ENCODE measurements at regions not wholly inside any gene's neighbourhood (a gene's known extent, or its start where the extent isn't known, plus 50 kb on each side); places are given as distances from the start of the nearest gene placed in this dataset.

DNA sequence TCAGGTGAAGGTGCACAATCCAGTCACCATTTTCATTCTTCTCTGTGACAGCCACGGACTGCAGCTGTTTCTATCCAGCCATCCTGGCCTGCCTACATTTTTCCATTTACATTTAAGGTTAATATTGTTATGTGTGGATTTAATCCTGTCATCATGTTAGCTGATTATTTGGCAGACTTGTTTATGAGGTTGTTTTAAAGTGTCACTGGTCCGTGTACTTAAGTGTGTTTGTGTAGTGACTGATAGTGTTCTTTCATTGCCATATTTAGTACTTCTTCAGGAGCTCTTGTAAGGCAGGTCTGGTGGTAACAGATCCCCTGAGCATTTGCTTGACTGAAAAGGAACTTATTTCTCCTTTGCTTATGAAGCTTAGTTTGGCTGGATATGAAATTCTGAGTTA is 364.2 kb downstream of the JRKL start:
- no peak for DNase-seq
- WGBS, 3 donors = 79 to 90% (median 82%) methylated on average over 2 of the region's 2 CpGs
- Histone ChIP-seq H3K27me3 (no peaks in the 10 kb centered on the region), H3K27ac (no peak overlapping the region), H3K36me3 (no peaks in the 10 kb centered on the region), H3K4me1 (ENCODE audit: insufficient read depth) (no peaks in the 10 kb centered on the region), H3K4me3 (no peak overlapping the region), H3K9me3 (no peaks in the 10 kb centered on the region)
- TF ChIP-seq EP300 (IDR thresholded peaks at IDR 0.05) (no peak), POLR2A (IDR thresholded peaks at IDR 0.05) (no peak)
- TF ChIP-seq, protein P1, sequence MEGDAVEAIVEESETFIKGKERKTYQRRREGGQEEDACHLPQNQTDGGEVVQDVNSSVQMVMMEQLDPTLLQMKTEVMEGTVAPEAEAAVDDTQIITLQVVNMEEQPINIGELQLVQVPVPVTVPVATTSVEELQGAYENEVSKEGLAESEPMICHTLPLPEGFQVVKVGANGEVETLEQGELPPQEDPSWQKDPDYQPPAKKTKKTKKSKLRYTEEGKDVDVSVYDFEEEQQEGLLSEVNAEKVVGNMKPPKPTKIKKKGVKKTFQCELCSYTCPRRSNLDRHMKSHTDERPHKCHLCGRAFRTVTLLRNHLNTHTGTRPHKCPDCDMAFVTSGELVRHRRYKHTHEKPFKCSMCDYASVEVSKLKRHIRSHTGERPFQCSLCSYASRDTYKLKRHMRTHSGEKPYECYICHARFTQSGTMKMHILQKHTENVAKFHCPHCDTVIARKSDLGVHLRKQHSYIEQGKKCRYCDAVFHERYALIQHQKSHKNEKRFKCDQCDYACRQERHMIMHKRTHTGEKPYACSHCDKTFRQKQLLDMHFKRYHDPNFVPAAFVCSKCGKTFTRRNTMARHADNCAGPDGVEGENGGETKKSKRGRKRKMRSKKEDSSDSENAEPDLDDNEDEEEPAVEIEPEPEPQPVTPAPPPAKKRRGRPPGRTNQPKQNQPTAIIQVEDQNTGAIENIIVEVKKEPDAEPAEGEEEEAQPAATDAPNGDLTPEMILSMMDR (IDR thresholded peaks at IDR 0.05) = no peak
- intact Hi-C loops (cut with DNase I) = no loop called here

DNA sequence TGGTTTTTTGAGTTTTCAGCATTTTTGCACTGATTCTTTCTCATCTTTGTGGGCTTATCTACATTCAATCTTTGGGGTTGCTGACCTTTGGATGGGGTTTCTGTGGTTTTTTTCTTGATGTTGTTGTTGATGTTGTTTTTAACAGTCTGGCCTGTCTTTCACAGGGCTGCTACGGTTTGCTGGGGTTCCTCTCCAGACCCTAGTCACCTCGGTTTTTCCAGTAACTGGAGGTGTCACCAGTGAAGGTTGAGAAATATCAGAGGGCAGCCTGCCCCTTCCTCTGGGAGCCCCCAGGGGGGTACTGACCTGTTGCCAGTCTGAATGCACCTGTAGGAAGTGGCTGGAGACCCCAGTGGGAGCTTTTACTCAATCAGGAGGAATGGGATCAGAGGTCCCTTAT is 365.4 kb downstream of the JRKL start:
- no peaks in the 10 kb centered on the region for H3K36me3 ChIP-seq
- no peak overlapping the region for H3K27ac ChIP-seq
- no peaks in the 10 kb centered on the region for H3K9me3 ChIP-seq
- H3K4me3 ChIP-seq = no peak overlapping the region
- intact Hi-C loops (cut with DNase I) = no loop called here
- no peaks in the 10 kb centered on the region for H3K27me3 ChIP-seq
- H3K4me1 ChIP-seq (ENCODE audit: insufficient read depth) = no peaks in the 10 kb centered on the region
- 84 to 93% (median 93%) methylated on average over 2 of the region's 2 CpGs for WGBS, 3 donors
- TF ChIP-seq, protein P1 (IDR thresholded peaks at IDR 0.05) = no peak
- TF ChIP-seq EP300 (IDR thresholded peaks at IDR 0.05) (no peak), POLR2A (IDR thresholded peaks at IDR 0.05) (no peak)
- DNase-seq = no peak

GRCh38 chr11:96755752-96756151 is 365.9 kb downstream of the JRKL start:
- H3K4me3 ChIP-seq = no peak overlapping the region
- WGBS, 3 donors = 90 to 96% (median 90%) methylated on average over 8 of the region's 8 CpGs
- H3K4me1 ChIP-seq (ENCODE audit: insufficient read depth) = no peaks in the 10 kb centered on the region
- H3K27me3 ChIP-seq = no peaks in the 10 kb centered on the region
- no peak for TF ChIP-seq EP300 (IDR thresholded peaks at IDR 0.05)
- TF ChIP-seq, protein P1 (IDR thresholded peaks at IDR 0.05) = no peak
- no peak for TF ChIP-seq POLR2A (IDR thresholded peaks at IDR 0.05)
- H3K27ac ChIP-seq = no peak overlapping the region
- no peaks in the 10 kb centered on the region for H3K9me3 ChIP-seq
- no peaks in the 10 kb centered on the region for H3K36me3 ChIP-seq
- no peak for DNase-seq
- intact Hi-C loops (cut with DNase I) = no loop called here

GRCh38 chr11:96758957-96759356 is 369.1 kb downstream of the JRKL start:
- no peaks in the 10 kb centered on the region for H3K27me3 ChIP-seq
- H3K27ac ChIP-seq = no peak overlapping the region
- 47 to 58% (median 55%) methylated on average over 1 of the region's 1 CpG for WGBS, 3 donors
- no peak overlapping the region for H3K4me3 ChIP-seq
- DNase-seq = no peak
- no peaks in the 10 kb centered on the region for H3K36me3 ChIP-seq
- intact Hi-C loops (cut with DNase I) = no loop called here
- TF ChIP-seq EP300 (IDR thresholded peaks at IDR 0.05) (no peak), POLR2A (IDR thresholded peaks at IDR 0.05) (no peak)
- TF ChIP-seq, protein P1 (IDR thresholded peaks at IDR 0.05) = no peak
- no peaks in the 10 kb centered on the region for H3K9me3 ChIP-seq
- H3K4me1 ChIP-seq (ENCODE audit: insufficient read depth) = no peaks in the 10 kb centered on the region

- Histone ChIP-seq H3K9me3 (no peaks in the 10 kb centered on the region), H3K4me1 (ENCODE audit: insufficient read depth) (no peaks in the 10 kb centered on the region), H3K27me3 (no peaks in the 10 kb centered on the region), H3K36me3 (no peaks in the 10 kb centered on the region), H3K27ac (no peak overlapping the region), H3K4me3 (no peak overlapping the region)
- 93 to 97% (median 95%) methylated on average over 2 of the region's 2 CpGs for WGBS, 3 donors
- no peak for TF ChIP-seq POLR2A (IDR thresholded peaks at IDR 0.05)
- no peak for TF ChIP-seq EP300 (IDR thresholded peaks at IDR 0.05)
- TF ChIP-seq, protein P1 (IDR thresholded peaks at IDR 0.05) = no peak
- intact Hi-C loops (cut with DNase I) = no loop called here
- no peak for DNase-seq
These were observed 370.5 kb downstream of the JRKL start for GRCh38 chr11:96760306-96760705.
